NCI-H146 treated with DMSO at 0.1 percent for 48 hours (cell line): ENCODE measurements at regions not wholly inside any gene's neighbourhood (a gene's known extent, or its start where the extent isn't known, plus 50 kb on each side); places are given as distances from the start of the nearest gene placed in this dataset.

Experiments used
- DNase-seq: peaks from one replicate; lab custom pipeline; 2025; ENCODE audit not compliant: unreplicated experiment; lab: John Stamatoyannopoulos, UW

DNA sequence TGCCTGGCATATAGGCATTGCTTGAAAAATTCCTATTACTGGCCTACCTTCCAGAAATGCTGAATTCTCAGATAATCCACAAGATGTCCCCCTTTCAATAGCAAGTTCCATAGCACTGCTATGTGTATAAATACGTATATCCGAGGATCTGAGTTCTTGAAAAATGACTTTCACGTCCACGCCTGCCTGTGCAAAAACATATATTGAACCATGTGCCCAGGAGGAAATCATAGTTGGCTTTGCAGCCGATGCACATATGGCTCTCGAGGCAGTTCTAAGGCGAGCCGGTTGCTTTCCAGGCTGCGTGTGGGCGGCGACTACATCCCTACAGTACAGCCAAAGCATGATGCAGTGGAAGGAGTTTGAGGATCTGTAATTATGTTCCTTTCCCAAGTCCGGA lies 55.4 kb upstream of the ESX1 start:
- no peak for DNase-seq

DNA sequence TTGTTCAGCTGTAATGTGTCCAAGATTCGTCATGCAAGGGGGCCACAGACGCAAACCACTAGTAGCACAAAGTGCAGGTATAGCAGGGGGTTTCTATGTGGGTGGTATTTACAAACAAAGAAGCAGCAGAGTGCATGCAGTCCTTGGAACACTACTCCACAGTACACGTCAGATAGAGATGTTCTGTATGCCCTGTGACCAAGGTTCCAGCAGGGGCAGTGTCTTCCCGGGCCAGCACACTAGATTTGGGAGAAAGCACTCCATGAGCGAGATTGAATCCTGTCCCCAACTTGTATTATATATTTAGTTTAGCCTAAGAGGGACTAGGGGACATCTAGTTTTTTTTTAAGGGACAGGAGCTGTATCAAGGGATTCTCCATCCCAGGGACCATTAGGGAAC lies 54.4 kb upstream of the ESX1 start:
- DNase-seq, result no peak

DNA sequence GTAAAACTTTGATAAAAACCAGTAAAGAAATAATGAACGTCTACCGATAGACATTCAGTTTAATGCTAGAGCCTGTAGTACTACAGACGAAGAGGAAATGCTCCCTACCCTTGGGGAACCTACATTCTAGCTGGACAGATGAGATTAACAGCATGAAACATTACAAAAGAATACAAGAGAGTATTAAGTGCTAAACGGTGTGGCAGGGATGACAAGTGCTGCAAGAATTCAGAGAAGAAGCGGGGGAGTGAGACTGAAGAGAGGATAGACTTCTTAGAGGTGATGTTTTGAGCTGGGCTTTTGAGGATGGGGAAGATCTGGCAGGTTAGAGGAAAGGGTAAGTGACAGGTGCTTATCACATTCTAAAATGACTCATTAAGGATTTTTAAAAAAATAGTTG lies 52.6 kb upstream of the ESX1 start:
- DNase-seq, result no peak

DNA sequence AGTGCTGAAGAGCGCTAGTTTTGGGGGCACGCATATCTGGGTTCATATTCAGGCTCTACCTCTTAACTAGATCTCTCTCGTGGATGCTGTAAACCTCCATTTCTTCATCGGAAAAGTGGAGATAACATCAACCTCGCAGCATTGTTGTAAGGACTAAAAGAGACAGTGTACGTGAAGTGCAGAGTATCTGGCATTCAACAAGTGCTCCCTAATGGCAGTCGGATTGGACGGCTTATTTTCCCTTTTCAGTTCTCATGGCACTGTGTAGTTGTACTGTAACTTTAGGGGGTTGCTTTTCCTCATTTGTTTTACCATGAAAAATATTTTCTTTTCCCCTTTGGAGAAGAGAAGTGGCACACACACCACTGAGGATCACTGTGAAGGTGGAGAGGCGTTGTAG lies 51.4 kb upstream of the ESX1 start:
- no peak for DNase-seq
